CD4-positive, alpha-beta T cell treated with Interleukin-17A for 4 hours (primary cell): ENCODE measurements at regions not wholly inside any gene's neighbourhood (a gene's known extent, or its start where the extent isn't known, plus 50 kb on each side); places are given as distances from the start of the nearest gene placed in this dataset.
A peak's percentile ranks its signal among the peaks of the same experiment; 100 is the strongest.
"Not testable (repeated sequence)": the region's sequence is repeated elsewhere in the genome, so short reads cannot be mapped to it uniquely, and the experiment has no call there.

ENCODE experiments used
- DNase-seq: peaks from one replicate; pipeline ENCODE4 v3.0.0-alpha.2; 2020; ENCODE audit warnings: mixed read lengths

- DNase-seq = not testable (repeated sequence)
Measured at GRCh38 chr7:142636107-142636506, 113.2 kb upstream of the PRSS1 start.

- peak; percentile 64 for DNase-seq
Measured at GRCh38 chr7:142632271-142633134, 116.8 kb upstream of the PRSS1 start.

GRCh38 chr7:142629588-142630260 is 119.5 kb upstream of the PRSS1 start:
- DNase-seq = no peak

- DNase-seq = no peak
Measured at GRCh38 chr7:142628945-142629344, 120.3 kb upstream of the PRSS1 start.

GRCh38 chr7:142627223-142627622 is 122.0 kb upstream of the PRSS1 start:
- not testable (repeated sequence) for DNase-seq

- DNase-seq = peak; percentile 81
Measured at GRCh38 chr7:142626420-142627035, 122.7 kb upstream of the PRSS1 start.

- DNase-seq = not testable (repeated sequence)
Measured at GRCh38 chr7:142625216-142625615, 124.1 kb upstream of the PRSS1 start.

GRCh38 chr7:142620402-142620801 is 128.9 kb upstream of the PRSS1 start:
- DNase-seq = no peak

GRCh38 chr7:142618655-142619351 is 130.5 kb upstream of the PRSS1 start:
- peak; percentile 24 for DNase-seq

GRCh38 chr7:142616842-142617241 is 132.4 kb upstream of the PRSS1 start:
- DNase-seq = no peak

GRCh38 chr7:142616121-142616643 is 133.1 kb upstream of the PRSS1 start:
- peak; percentile 21 for DNase-seq

- peak; percentile 26 for DNase-seq
Measured at GRCh38 chr7:142615508-142615907, 133.8 kb upstream of the PRSS1 start.

GRCh38 chr7:142614116-142614515 is 135.2 kb upstream of the PRSS1 start:
- no peak for DNase-seq

GRCh38 chr7:142612237-142612881 is 136.9 kb upstream of the PRSS1 start:
- no peak for DNase-seq

GRCh38 chr7:142611566-142612236 is 137.6 kb upstream of the PRSS1 start:
- DNase-seq = no peak

GRCh38 chr7:142608630-142609428 is 140.4 kb upstream of the PRSS1 start:
- no peak for DNase-seq

GRCh38 chr7:142607351-142607750 is 141.9 kb upstream of the PRSS1 start:
- DNase-seq = no peak

GRCh38 chr7:142606081-142606480 is 143.2 kb upstream of the PRSS1 start:
- no peak for DNase-seq

- DNase-seq = no peak
Measured at GRCh38 chr7:142604671-142605070, 144.6 kb upstream of the PRSS1 start.

GRCh38 chr7:142603870-142604448 is 145.3 kb upstream of the PRSS1 start:
- peak; percentile 66 for DNase-seq
